ENCODE measurements at regions not wholly inside any gene's neighbourhood (a gene's known extent, or its start where the extent isn't known, plus 50 kb on each side); places are given as distances from the start of the nearest gene placed in this dataset.

DNA sequence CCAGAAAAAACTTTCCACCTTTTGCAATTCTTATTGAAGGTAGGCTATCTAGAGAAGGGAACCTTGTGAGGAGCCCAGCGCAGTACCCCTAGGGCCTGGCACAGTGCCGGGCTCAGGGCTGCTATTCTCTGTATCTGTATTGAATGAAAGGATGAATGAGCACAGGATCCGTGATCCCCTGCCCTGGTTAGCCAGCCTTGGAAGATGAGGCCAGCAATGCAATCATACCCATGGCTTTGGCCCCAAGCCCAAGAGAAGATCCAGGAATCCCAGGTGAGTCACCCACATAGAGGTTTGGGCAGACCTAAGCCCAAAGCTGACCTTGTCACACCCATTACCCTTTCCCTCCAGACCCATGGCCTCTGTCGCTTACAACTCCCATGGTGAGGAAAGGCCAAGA, 92.5 kb upstream of the CD82 start:
- H3K18ac ChIP-seq (ENCODE audit: insufficient read length, low read depth, low read length) = no peak overlapping the region
- no peak overlapping the region for H2BK120ac ChIP-seq (ENCODE audit: low read depth, low read length, poor library complexity, severe bottlenecking)
- H3K9me3 ChIP-seq (ENCODE audit: control insufficient read depth, low read depth, low read length) = no peaks in the 10 kb centered on the region
- H3K56ac ChIP-seq (ENCODE audit: insufficient read length, low read depth, low read length) = no peak overlapping the region
- H3K4me1 ChIP-seq (ENCODE audit: insufficient read depth, low read length) = 0 out of 2 replicates have a peak, but pooled peaks cover 2% of the 10 kb centered on the region
- no peaks in the 10 kb centered on the region for H4K20me1 ChIP-seq (ENCODE audit: control insufficient read depth, insufficient read depth, insufficient read length)
- H3T11ph ChIP-seq (ENCODE audit: low read length) = no peak overlapping the region
- H3K27me3 ChIP-seq (ENCODE audit: insufficient read depth, low read length) = no peaks in the 10 kb centered on the region
- H2BK5ac ChIP-seq (ENCODE audit: insufficient read length, low read length) = no peak overlapping the region
- no peak overlapping the region for H2BK20ac ChIP-seq (ENCODE audit: low read depth, low read length, poor library complexity, severe bottlenecking)
- no CpG with 5 or more reads among the region's 4 CpGs for WGBS (ENCODE audit: extremely low coverage, insufficient read length, low lambda C conversion rate)
- H2BK12ac ChIP-seq (ENCODE audit: insufficient read length, low read depth, low read length) = no peak overlapping the region
- no peak overlapping the region for H3K23ac ChIP-seq (ENCODE audit: insufficient read length, low read depth, low read length)
- H3K9ac ChIP-seq (ENCODE audit: extremely low read depth, insufficient read length, low read length) = no peak overlapping the region
- H3K36me3 Mint-ChIP-seq (ENCODE audit: insufficient read depth in 1 of 3, low read depth in 3 of 3) = peaks cover 0 to 2% (median 2%) of the 10 kb centered on the region in 3 experiments; a peak in 2 of 7 replicates
- no peak overlapping the region for H3K4me2 ChIP-seq (ENCODE audit: insufficient read depth, insufficient read length, low read length)
- H4K91ac ChIP-seq (ENCODE audit: insufficient read length, low read depth, low read length) = no peak overlapping the region
- H4K8ac ChIP-seq (replicated peaks; ENCODE audit: insufficient read length, low read depth, low read length) = no peak overlapping the region
- no peak overlapping the region for H3K14ac ChIP-seq (ENCODE audit: insufficient read depth, low read length)
- H4K5ac ChIP-seq (ENCODE audit: insufficient read length, low read depth, low read length) = no peak overlapping the region
- H3K4me1 Mint-ChIP-seq = peaks cover 7 to 10% of the 10 kb centered on the region in 2 experiments
- no peak overlapping the region for H2BK15ac ChIP-seq (ENCODE audit: low read depth, low read length)
- H3K4ac ChIP-seq (ENCODE audit: low read depth, low read length) = no peak overlapping the region
- no peak overlapping the region for H3K27ac ChIP-seq (ENCODE audit: insufficient read length, low read depth, low read length)
- H3K27me3 Mint-ChIP-seq (ENCODE audit: low read depth) = peaks cover 16% of the 10 kb centered on the region
- H2AFZ ChIP-seq (ENCODE audit: low read length) = no peak overlapping the region
- H3K4me3 Mint-ChIP-seq = no peak overlapping the region
- H2AK5ac ChIP-seq (ENCODE audit: insufficient read length, low read length) = no peak overlapping the region
- H3K27ac Mint-ChIP-seq = no peak overlapping the region; a peak in 1 of 7 replicates
- H3K23me2 ChIP-seq (ENCODE audit: insufficient read length, low read depth, low read length, poor library complexity, severe bottlenecking) = no peaks in the 10 kb centered on the region
- no peaks in the 10 kb centered on the region for H3K79me1 ChIP-seq (ENCODE audit: insufficient read depth, low read depth, low read length, poor library complexity, severe bottlenecking)
- TF ChIP-seq, protein P1, sequence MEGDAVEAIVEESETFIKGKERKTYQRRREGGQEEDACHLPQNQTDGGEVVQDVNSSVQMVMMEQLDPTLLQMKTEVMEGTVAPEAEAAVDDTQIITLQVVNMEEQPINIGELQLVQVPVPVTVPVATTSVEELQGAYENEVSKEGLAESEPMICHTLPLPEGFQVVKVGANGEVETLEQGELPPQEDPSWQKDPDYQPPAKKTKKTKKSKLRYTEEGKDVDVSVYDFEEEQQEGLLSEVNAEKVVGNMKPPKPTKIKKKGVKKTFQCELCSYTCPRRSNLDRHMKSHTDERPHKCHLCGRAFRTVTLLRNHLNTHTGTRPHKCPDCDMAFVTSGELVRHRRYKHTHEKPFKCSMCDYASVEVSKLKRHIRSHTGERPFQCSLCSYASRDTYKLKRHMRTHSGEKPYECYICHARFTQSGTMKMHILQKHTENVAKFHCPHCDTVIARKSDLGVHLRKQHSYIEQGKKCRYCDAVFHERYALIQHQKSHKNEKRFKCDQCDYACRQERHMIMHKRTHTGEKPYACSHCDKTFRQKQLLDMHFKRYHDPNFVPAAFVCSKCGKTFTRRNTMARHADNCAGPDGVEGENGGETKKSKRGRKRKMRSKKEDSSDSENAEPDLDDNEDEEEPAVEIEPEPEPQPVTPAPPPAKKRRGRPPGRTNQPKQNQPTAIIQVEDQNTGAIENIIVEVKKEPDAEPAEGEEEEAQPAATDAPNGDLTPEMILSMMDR (conservative IDR thresholded peaks at IDR 0.05) = no peak
- no peaks in the 10 kb centered on the region for H3K79me2 ChIP-seq (ENCODE audit: insufficient read depth, low read length)
- DNase-seq = no peak
- H3K9me3 Mint-ChIP-seq = peaks cover 2 to 7% of the 10 kb centered on the region in 2 experiments; a peak in 3 of 5 replicates
